Stimulated activated CD4-positive, alpha-beta T cell treated with anti-CD3 and anti-CD28 coated beads, Interleukin-2, amount 100 ng/mL, for 48 hours (primary cell): ENCODE measurements at regions not wholly inside any gene's neighbourhood (a gene's known extent, or its start where the extent isn't known, plus 50 kb on each side); places are given as distances from the start of the nearest gene placed in this dataset.

Experiments used
- DNase-seq, 2 donors: peaks; one replicate each; pipeline ENCODE4 v3.0.0-alpha.2; 2020

DNA sequence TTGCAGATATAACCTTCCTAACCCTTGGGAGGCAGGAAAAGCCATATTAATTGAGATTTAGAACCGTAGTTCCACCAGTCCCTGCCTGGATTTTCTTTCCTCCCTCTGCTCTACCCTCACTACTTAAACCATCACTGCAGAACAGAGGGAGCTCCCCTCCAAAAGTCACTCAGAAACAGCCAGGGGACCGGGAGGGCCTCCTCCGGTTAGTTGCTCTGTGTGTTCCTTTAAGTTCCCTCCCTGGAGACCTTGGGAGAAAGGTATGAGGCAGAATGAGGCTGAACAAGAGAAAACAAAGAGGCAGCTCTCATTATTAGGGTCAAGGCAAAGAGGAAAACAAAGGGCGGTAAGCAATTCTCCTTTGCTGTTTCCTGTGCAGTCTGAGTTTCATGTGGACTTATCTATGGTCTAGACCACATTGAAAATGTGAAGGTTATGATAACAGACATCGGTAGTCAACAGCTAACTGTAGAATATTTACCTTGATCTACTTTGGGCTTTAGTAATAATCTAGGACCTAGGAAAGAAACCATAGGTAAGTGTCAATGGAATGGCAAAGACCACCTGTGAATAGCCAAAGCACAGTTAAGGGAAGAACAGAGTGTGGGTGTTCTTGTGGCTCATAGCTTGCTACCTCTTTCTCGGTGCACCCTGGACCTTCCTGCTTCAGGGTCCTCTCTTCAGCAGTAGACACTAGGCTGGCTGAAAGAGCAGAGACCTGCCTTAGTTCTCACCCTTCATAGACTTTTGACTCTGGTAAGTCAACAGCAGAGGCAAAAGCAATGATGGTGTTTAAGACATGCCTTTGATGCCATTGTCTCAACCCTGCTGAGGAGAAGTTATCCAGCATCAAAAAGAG is 250.9 kb upstream of the CITED2 start:
- DNase-seq, result no peak

DNA sequence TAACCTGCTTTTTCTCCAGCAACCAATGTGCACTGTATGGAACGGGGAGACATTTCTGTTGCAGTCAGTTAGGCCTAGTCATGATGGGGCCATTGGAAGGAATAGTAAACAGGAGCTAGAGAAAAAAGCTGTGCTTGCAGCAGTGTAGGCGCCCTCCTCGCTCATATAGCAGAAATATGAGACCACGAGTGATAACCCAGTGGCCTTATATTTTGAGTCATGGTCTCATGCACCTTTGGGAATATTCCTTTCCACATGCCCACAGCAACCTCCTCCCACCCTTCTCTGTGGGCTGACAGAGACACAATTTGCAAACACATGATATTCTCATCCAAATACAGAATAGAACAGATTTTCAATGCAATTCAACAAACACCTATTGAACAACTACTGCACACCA is 248.9 kb upstream of the CITED2 start:
- no peak for DNase-seq

DNA sequence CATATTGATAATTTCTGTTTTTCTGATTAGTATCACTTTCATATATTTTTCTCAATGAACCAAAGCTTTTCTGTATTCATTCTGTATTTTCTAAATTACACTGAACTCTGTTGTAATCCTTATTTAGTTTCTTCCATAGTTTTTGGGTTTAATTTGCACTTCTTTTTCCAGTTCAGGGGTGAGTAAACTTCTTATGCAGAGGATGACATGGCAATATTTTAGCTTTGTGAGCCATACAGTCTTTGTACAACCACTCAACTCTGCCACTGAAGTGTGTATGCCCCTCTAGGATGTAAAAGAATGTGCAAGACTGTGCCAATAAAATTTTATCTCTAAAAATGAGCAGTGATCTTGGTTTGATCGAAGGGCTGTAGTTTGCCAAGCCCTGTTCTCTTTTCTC is 239.0 kb upstream of the CITED2 start:
- DNase-seq, result no peak

DNA sequence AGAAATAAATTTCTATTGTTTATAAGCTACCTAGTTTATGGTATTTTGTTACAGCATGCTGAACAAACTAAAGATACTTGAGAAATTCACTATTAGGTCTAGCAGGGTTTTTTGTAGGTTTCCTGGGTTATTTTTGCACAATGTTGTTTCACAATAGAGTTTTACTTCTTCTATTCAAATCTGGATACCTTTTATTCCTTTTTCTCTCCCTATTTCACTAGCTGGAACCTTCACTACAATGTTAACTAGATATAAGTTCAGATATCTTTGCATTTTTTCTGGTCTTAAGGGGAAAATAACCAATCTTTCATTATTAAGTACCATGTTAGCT is 237.7 kb upstream of the CITED2 start:
- no peak for DNase-seq

DNA sequence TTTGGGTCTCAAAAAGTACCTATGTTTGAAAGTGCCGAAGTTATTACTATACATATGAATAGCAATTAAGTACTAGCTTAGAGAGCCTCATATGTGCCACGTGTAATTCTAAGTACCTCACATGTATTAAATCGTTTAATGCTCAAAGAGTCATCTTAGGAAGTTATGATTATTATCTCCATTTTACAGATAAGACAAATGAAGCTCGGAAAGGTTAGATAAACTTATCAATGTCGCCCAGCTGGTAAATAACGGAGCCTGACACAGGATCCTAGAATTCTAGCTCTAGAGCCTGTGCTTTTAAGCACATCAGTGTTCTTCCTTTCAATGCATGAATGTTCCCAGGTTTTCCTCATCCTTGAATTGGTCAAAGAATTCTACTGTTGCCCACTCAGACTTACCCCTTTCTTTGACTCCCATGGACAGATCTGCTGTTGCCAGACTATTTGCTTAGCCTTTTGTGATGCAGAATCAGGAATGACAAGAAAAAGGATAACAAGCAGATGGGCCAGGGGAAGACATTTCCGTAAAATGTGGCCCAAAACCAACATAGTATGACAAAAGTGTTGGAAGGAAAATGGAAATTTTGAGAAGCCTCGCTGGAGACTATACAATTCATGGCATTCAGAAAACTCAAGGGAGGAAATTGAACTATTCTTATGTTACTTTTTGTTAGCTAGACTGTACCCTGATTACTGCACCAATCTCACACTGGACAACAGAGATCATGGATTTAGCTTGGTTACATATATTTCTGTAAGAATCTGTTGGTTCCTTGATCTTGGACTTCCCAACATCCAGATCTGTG is 237.1 kb upstream of the CITED2 start:
- DNase-seq, result no peak

DNA sequence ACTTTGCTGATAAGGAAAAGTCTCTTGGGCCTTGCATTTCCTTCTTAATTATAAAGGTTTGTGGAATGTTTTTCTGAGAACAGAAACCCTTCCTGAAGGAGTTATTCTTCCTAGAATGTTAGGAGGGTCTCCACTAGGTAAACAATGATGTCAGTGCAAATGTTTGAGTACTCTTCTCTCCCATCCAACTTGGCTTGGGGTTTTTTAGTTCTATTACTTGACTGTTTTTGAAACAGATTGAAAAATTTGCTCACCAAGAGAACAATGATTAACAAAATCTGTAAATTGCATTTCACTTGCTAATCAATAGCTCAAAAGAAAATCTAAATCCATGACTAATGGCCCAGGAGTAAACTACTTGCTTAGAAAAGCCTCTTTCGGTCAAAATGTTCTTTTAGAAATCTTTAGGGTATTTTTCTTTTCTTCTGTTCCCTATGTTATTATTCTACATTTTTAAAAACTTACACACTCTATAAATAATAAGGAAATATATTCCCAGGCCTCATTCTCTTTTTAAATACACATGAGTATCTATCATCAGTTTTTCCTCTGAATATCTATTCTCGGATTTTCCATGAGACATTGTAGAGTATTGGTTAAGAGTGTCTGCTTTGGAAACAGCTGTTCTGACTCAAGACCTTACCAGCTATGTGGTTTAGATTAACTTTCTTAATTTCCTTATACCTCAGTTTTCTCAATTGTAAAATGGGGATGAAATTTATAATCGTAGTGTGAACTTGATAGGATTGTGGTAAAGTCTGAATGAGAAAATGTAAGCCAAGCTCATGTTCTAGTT is 234.2 kb upstream of the CITED2 start:
- DNase-seq, result no peak

DNA sequence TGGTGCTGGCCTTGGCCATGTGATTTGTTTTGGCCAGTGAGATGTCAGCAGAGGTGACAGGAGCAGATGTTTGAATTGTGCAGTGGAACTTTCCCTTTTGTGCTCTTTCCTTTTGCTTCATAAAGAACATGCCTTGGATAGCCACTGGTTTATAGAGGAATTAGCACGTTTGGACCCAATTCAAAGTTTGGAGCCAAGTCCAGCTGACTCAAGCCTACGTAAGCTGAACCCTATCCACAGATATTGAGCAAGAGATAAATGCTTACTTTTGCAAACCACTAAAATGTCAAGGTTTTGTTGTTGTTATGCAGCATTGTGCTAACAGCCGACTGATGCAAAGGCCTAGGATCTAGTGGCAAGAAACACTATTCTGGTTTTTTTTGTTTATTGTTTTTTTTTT is 230.9 kb upstream of the CITED2 start:
- no peak for DNase-seq

DNA sequence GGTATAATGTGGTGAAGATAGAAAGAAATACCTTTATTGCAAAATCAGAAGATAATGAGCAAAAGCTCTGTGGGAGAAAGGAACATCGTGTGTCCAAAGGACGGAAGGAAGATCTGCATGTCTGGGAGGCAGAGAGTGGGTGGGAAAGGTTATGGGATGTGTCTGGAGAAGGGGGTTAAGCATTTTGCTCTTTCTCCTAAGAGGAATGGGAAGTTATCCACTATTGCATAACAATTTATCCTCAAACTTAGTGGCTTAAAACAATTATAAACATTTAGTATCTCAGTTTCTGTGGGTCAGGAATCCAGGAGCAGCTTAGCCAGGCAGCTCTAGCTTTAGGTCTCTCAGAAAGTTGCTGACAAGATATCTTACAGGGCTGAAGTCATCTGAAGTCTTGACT is 229.1 kb upstream of the CITED2 start:
- no peak for DNase-seq

DNA sequence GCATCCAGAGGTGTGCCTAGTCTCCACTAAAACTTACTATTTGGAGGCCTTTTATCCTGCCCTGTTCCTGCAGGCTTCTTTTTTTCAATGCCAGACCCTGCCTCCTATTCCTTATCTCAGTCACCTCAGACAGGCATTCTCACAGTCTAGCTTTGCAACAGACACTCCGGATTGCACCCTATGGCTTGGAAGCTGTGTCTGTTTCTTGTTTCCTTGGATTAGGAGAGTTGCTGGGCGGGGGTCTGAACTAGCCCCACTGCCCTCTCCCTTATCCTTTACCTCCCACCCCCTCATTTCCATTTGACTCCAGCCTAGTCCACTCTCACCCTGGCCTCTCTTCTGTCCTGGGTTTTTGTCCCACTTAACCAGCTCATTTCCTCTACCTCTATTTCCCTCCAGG is 228.1 kb upstream of the CITED2 start:
- DNase-seq, result no peak

DNA sequence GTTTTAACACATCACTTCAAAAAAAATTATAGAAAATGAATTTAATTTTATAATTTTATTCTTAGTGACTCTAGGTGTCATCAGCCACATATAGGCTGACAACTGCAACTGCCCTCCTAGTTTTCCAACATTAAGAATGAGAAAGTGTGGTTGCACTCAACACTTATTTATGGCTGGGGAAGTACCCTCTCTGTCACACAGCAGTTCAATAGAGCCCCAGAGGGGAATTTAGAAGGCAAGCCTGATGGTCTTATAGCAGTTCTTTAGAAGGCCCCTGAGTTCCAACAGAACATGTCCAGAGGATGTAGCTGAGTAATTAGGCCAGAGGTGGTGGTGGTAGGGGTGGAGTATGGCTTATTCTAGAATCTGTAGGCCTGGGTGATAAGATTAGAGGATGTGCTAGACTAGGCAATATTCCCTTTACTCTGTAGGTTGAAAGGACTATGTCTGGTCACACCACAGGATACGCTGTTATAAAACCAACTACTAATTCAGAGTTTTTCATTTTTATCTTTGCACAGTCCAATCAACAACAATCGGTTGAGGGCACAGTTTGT is 226.5 kb upstream of the CITED2 start:
- no peak for DNase-seq

DNA sequence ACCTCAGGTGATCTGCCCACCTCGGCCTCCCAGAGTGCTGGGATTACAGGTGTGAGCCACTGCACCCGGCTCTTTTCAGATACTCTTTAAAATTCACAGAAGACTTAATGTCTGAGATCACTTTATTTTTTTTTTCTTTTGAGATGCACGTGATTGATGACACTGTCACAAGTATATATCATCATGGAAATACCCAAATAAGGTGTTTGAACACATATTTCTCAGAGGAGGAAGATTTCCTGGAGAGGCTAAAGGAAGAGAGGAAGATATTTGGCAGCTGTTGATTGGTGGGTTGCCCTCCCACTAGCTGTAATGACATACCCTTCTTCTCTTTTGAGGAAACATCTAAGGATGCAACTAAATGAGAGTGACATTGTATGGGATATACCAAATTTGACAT is 225.9 kb upstream of the CITED2 start:
- DNase-seq, result no peak

DNA sequence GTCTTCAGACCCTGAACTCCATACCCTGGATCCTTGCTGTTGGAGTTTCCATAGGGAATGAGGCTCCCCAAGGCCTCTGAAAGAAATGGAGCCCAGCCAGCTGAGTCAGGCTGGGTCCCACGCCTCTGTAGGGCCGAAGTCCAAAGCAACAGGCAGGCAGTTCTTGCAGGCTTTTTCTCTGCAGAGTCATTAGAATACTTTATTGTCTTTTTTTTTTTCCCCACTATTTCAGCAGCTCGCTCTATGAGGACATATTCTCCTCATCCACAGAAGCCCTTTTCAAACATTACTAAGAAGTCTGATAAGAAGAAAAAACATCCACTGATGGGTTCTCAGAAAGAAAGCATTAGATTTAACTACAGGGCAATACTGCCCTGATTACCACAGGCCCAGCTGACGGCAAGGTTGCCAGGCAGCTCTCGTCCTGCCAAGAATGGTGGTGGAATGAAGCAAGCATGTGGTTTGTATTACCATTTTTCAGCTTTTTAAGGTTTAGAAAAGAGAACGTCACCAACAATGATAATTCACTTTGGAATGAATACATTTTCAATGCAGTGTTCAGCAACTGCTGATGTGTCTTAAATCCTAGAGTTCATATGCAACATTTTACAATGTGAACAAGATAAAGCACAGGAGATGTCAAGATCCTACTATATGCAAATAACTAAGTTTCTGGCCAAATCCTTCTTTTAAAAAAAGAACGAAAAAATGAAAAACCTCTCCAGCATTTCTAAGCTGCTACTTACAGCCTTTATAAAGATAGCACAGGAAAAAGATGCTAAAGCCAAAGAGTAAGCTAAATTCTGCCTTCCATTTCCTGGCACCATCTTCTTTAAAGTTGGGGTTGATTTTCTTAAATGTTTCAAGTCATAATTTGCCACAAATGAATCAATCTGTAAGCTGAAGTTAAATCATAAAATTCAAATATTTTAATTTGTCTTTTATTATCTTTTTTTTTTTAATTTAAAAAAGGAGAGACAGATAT is 223.6 kb upstream of the CITED2 start:
- DNase-seq, result no peak

DNA sequence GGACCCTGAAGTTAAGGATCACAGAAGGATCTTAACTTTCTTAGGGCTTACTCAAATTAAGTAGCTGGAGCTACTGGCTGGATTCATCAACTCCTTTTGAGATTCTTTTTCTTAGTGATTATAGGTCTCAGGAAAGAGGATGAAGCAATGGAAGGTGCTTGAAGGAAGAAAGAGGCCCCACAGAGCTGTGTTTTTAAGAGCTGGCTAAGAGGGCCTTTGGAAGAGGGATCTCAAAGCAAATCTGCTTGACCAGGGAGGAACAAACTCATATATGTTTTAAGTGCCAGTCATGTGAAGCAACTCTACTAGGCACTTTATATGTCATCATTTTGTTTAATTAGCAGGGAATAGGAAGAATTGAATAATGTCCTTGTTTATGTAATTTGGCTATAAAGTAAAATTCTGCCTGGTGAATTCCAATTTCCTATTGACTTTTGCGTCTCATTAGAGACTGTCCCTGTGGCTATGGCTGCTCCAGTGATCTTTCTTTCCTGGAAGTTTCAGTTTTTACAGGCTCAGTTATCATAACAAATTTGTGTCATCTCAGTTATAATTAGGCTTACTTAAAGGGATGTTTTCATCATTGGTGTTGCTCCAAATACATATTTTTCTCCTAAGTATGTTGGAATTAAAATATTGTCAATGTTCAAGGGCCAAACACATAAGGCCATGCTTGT is 222.8 kb upstream of the CITED2 start:
- DNase-seq, result no peak

DNA sequence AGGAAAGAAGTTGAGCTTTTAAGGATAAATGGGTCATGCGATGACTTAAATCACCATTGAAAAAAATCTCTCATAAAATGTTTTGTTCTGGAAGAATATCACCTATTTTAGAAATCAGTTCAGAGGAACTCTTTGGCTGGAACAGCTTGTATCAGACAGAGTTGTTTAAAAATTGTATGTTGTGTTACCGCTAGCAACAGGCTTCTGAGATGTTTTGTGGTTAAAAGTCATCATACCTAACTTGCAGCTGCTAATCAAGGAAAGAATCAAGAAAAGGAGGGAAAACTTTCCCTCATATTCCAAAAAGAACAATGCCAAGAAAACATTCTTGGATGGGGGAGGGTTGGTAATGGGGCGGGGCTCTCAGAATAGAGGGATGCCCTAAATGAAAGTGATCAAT is 220.7 kb upstream of the CITED2 start:
- no peak for DNase-seq

DNA sequence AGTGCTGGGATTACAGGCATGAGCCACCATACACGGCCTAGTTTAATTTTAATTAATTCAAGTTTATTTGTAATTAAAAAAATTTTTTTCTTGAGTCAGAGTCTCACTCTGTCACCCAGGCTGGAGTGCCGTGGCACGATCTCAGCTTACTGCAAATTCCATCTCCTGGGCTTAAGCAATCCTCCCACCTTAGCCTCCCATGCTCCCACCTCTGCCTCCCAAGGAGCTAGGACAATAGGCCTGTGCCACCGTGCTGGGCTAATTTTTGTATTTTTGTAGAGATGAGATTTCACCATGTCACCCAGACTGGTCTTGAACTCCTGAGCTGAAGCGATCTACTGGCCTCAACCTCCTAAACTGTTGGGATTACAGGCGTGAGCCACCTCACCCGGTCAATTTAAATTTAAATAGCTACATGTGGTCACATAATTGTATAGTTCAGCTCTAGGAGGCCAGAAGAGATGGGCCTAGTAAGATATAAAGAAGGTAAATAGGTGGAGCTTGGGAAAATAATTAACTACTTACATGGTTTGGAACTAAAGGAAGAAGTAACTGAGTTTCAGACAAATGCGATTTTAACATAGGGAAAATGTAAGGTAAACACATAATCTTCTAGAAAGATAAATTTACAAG is 220.0 kb upstream of the CITED2 start:
- DNase-seq, result no peak

DNA sequence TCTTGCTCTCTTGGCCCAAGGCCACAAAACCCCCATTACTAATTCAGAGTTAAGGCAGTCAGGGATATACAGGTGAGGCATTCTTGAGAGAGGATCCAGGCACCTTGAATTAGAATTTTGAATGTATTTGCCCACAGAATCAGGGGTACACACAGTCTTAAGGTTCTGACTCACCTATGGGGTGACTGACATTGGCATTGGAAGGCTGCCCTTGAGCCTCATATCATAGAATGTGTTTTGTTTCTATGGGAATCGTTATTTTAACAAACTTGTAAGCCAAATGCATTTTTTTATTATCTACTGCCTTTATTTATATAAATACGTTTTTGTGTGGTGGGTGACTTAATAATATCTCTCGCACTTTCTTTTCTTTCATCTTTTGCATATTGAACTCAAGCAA is 218.6 kb upstream of the CITED2 start:
- DNase-seq, result no peak

DNA sequence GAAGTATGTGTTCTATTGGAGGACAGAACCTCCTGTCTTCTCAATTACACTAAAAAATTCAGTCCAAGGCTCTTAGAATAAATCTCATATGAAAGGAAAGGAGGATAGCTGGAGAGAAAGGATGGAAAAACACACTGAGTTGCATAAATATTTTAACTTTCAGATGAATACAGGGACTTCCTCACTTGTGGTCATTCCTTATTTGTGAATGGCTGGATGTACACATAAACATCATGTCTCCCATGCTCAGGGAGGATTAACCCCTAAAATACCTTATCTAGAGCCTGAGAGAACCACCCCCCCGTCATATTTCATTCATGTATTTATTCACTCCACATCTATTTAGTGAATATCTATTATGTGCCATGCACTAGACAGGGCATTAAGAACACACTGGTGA is 217.6 kb upstream of the CITED2 start:
- DNase-seq, result no peak

DNA sequence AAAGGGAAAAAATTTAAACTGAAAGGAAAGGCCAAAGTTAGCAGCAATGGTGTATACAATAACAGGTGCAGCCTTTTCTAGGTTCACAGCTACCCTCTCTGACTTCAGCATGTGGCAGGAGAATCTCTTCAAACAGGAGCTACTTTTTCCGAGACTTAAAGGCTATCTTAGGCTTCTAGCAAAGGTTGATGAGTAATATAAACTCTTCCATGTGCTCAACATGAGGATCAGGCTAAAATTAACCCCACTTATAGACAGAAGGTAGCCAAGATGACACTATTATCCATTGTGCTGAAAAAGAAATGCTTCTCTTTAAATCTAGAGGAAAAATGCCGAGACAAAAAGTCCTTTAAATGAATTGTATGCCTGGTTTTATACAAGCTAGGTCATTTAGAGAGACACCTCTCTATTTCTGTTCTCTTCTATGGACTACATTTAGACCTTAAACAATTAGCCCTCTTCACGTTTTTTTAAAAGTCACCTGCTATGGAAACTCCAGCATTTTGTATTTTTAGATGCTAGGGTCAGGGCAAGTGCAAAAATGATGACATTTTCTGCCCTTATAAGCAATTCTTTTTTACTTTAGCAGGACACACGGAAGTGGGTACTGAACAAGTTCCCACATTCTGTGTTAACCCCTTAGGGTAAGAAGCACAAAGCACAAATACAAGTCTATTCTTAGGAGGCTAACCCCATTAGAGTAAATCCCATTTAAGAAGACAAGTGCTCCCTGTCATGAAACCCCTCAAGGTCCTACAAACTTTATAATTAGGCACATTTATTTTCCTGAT is 216.8 kb upstream of the CITED2 start:
- no peak for DNase-seq

DNA sequence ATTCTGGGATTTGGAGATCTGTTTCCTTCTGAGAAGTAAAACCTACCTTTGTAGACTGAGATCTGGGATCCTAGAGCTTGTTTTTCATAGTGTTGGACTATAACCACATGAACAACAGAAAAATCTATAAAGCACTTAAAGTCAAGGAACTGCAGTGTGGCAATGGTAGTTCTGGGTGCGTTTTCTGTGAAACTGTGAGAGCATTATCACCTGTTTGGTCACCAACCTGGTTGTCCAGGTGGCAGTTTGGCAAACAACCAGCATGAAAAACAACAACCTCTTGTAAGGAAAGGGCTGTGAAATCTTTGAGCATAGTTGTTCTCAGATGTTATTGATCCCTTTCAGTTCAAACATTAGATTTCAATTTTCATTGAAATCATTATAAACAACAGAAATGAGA is 215.8 kb upstream of the CITED2 start:
- DNase-seq, result no peak
